ENCODE measurements at regions not wholly inside any gene's neighbourhood (a gene's known extent, or its start where the extent isn't known, plus 50 kb on each side); places are given as distances from the start of the nearest gene placed in this dataset.

DNA sequence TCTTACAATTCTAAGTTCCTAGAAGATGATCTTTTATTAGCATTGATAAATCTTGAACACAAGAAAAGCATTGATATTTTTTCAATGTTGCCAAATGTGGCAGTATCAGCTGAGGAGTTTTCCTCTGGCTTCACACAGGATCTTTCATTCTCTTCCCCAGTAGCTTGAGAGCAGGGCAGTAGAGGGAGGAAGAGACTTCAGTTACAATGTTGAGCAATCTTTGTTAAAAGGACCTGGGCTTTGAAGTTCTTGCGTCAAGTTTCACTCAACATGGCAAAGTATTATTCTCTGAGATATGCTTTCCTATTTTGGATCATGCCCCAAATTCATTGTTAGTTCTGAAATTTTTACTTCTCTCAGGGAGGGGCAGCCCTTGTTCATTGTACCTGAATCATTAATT lies 238.0 kb downstream of the COL12A1 start:
- H3K4me1 Mint-ChIP-seq: no peaks in the 10 kb centered on the region
- no peaks in the 10 kb centered on the region for H3K36me3 ChIP-seq
- H3K4me3 Mint-ChIP-seq: no peak overlapping the region
- H3F3A ChIP-seq (ENCODE audit: low read depth): no peaks in the 10 kb centered on the region
- H2AFZ ChIP-seq (replicated peaks): no peak overlapping the region
- no peaks in the 10 kb centered on the region for H3K4me1 ChIP-seq
- H3K79me2 ChIP-seq (ENCODE audit: low read depth): no peaks in the 10 kb centered on the region
- H4K20me1 ChIP-seq (ENCODE audit: low read depth): no peaks in the 10 kb centered on the region
- H3K9ac ChIP-seq: no peak overlapping the region
- H3K4me2 ChIP-seq: no peak overlapping the region
- H3K27ac Mint-ChIP-seq: no peak overlapping the region
- no peak overlapping the region for H3K27ac ChIP-seq
- no peak overlapping the region for H3K4me3 ChIP-seq
- no peaks in the 10 kb centered on the region for H3K27me3 ChIP-seq
- H3K9me3 ChIP-seq (ENCODE audit: low read depth): peaks cover 3% of the 10 kb centered on the region
- no peaks in the 10 kb centered on the region for H3K27me3 Mint-ChIP-seq (ENCODE audit: insufficient read depth, low read depth)
- H3K36me3 Mint-ChIP-seq: no peaks in the 10 kb centered on the region
- no peak for DNase-seq (ENCODE audit: low spot score)
- TF ChIP-seq, protein P1, sequence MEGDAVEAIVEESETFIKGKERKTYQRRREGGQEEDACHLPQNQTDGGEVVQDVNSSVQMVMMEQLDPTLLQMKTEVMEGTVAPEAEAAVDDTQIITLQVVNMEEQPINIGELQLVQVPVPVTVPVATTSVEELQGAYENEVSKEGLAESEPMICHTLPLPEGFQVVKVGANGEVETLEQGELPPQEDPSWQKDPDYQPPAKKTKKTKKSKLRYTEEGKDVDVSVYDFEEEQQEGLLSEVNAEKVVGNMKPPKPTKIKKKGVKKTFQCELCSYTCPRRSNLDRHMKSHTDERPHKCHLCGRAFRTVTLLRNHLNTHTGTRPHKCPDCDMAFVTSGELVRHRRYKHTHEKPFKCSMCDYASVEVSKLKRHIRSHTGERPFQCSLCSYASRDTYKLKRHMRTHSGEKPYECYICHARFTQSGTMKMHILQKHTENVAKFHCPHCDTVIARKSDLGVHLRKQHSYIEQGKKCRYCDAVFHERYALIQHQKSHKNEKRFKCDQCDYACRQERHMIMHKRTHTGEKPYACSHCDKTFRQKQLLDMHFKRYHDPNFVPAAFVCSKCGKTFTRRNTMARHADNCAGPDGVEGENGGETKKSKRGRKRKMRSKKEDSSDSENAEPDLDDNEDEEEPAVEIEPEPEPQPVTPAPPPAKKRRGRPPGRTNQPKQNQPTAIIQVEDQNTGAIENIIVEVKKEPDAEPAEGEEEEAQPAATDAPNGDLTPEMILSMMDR (IDR thresholded peaks at IDR 0.05): no peak
- no peak for TF ChIP-seq EZH2phosphoT487 (IDR thresholded peaks at IDR 0.05)
- TF ChIP-seq EZH2 (IDR thresholded peaks at IDR 0.05): no peak
- H3K9me3 Mint-ChIP-seq: peaks cover 17% of the 10 kb centered on the region

DNA sequence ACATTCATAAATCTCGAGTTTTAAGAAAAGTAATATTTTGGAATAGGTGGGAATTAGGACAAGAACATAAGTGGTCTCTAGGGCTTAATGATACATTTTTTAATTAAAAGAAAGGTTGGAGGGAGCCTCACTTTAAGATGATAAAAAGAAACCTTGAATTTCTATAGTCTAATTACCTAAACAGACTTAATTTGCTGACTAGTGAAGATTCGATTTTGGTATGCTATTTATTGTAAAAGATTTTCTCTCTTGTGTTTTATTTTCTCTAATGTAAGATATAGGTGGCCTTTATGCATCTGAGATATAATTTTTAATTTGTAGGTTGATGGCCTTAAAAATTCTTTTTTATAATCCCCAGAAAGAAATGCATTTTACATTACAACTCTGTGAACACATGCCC lies 239.1 kb downstream of the COL12A1 start:
- Histone ChIP-seq H3K4me3 (no peak overlapping the region), H3K4me2 (no peak overlapping the region), H3K27ac (no peak overlapping the region), H2AFZ (replicated peaks) (no peak overlapping the region), H3K79me2 (ENCODE audit: low read depth) (no peaks in the 10 kb centered on the region), H3K36me3 (no peaks in the 10 kb centered on the region), H3K9me3 (ENCODE audit: low read depth) (peaks cover 3% of the 10 kb centered on the region), H3K4me1 (no peaks in the 10 kb centered on the region), H3F3A (ENCODE audit: low read depth) (no peaks in the 10 kb centered on the region), H3K27me3 (no peaks in the 10 kb centered on the region), H3K9ac (no peak overlapping the region), H4K20me1 (ENCODE audit: low read depth) (no peaks in the 10 kb centered on the region)
- TF ChIP-seq, protein P1 (IDR thresholded peaks at IDR 0.05): no peak
- TF ChIP-seq EZH2phosphoT487 (IDR thresholded peaks at IDR 0.05) (no peak), EZH2 (IDR thresholded peaks at IDR 0.05) (no peak)
- H3K36me3 Mint-ChIP-seq: no peaks in the 10 kb centered on the region
- no peak for DNase-seq (ENCODE audit: low spot score)
- H3K9me3 Mint-ChIP-seq: peaks cover 17% of the 10 kb centered on the region
- no peaks in the 10 kb centered on the region for H3K27me3 Mint-ChIP-seq (ENCODE audit: insufficient read depth, low read depth)
- no peak overlapping the region for H3K4me3 Mint-ChIP-seq
- no peaks in the 10 kb centered on the region for H3K4me1 Mint-ChIP-seq
- no peak overlapping the region for H3K27ac Mint-ChIP-seq

DNA sequence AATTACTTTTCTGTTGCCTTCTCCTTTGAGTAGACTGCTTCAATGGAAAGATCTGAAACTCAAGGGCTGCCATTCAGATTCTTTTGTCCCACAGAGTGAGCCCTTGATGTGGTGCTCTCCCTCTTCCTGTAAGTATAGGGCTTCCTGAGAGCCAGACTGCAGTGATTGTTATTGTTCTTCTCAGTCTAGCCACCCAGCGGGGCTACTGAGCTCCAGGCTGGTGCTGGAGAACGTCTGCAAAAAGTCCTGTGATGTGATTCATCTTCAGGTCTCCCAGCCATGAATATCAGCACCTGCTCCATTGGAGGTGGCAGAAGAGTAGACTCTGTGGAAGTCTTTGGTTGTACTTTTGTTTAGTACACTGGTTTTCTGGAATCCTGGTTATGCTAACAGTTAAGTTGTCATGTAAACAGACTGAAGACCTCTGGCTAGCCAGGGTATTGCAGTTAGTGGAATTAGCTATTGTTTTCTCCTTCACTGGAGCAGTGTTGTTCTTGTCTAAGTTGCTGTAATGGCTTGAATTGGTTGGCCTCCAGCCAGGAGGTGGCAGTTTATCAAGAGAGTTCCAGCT lies 240.9 kb downstream of the COL12A1 start:
- Histone ChIP-seq H3K36me3 (no peaks in the 10 kb centered on the region), H3K9me3 (ENCODE audit: low read depth) (peaks cover 3% of the 10 kb centered on the region), H2AFZ (replicated peaks) (no peak overlapping the region), H3K9ac (no peak overlapping the region), H3K79me2 (ENCODE audit: low read depth) (no peaks in the 10 kb centered on the region), H3F3A (ENCODE audit: low read depth) (no peaks in the 10 kb centered on the region), H3K27me3 (no peaks in the 10 kb centered on the region), H3K4me1 (no peaks in the 10 kb centered on the region), H3K4me2 (no peak overlapping the region), H4K20me1 (ENCODE audit: low read depth) (no peaks in the 10 kb centered on the region), H3K4me3 (no peak overlapping the region), H3K27ac (no peak overlapping the region)
- TF ChIP-seq EZH2phosphoT487 (IDR thresholded peaks at IDR 0.05): no peak
- no peak for TF ChIP-seq EZH2 (IDR thresholded peaks at IDR 0.05)
- TF ChIP-seq, protein P1 (IDR thresholded peaks at IDR 0.05): no peak
- Mint-ChIP-seq H3K36me3 (no peaks in the 10 kb centered on the region), H3K9me3 (peaks cover 17% of the 10 kb centered on the region), H3K4me3 (no peak overlapping the region), H3K27me3 (ENCODE audit: insufficient read depth, low read depth) (no peaks in the 10 kb centered on the region), H3K4me1 (no peaks in the 10 kb centered on the region), H3K27ac (no peak overlapping the region)
- DNase-seq (ENCODE audit: low spot score): no peak
